CD4-positive, alpha-beta T cell treated with Interleukin-21 for 1 hour (primary cell): ENCODE measurements at regions not wholly inside any gene's neighbourhood (a gene's known extent, or its start where the extent isn't known, plus 50 kb on each side); places are given as distances from the start of the nearest gene placed in this dataset.
"Not testable (repeated sequence)": the region's sequence is repeated elsewhere in the genome, so short reads cannot be mapped to it uniquely, and the experiment has no call there.

Experiments used
- DNase-seq: peaks from one replicate; pipeline ENCODE4 v3.0.0-alpha.2; 2020

- no peak for DNase-seq
These were observed 133.8 kb downstream of the SNX5 start for GRCh38 chr20:17834804-17835203.

- DNase-seq, result no peak
These were observed 133.4 kb downstream of the BANF2 start for GRCh38 chr20:17833036-17833674.

- no peak for DNase-seq
These were observed 132.6 kb downstream of the BANF2 start for GRCh38 chr20:17832236-17832915.

GRCh38 chr20:17828598-17829144, 128.9 kb downstream of the BANF2 start:
- DNase-seq, result no peak

GRCh38 chr20:17827759-17828559, 128.2 kb downstream of the BANF2 start:
- DNase-seq, result no peak

GRCh38 chr20:17827079-17827478, 127.3 kb downstream of the BANF2 start:
- no peak for DNase-seq

GRCh38 chr20:17825960-17826843, 126.4 kb downstream of the BANF2 start:
- DNase-seq, result no peak

- DNase-seq, result no peak
These were observed 125.6 kb downstream of the BANF2 start for GRCh38 chr20:17825252-17825959.

GRCh38 chr20:17824676-17825251, 125.0 kb downstream of the BANF2 start:
- no peak for DNase-seq

- no peak for DNase-seq
These were observed 123.8 kb downstream of the BANF2 start for GRCh38 chr20:17823409-17824144.

- DNase-seq, result no peak
These were observed 123.0 kb downstream of the BANF2 start for GRCh38 chr20:17822540-17823408.

GRCh38 chr20:17822039-17822438, 122.3 kb downstream of the BANF2 start:
- DNase-seq, result no peak

- DNase-seq, result not testable (repeated sequence)
These were observed 121.8 kb downstream of the BANF2 start for GRCh38 chr20:17821606-17822005.

- no peak for DNase-seq
These were observed 119.8 kb downstream of the BANF2 start for GRCh38 chr20:17819395-17820093.

- no peak for DNase-seq
These were observed 118.4 kb downstream of the BANF2 start for GRCh38 chr20:17818187-17818586.

GRCh38 chr20:17816804-17817587, 117.2 kb downstream of the BANF2 start:
- DNase-seq, result no peak

GRCh38 chr20:17811628-17811965, 111.8 kb downstream of the BANF2 start:
- DNase-seq, result no peak
